ENCODE measurements at regions not wholly inside any gene's neighbourhood (a gene's known extent, or its start where the extent isn't known, plus 50 kb on each side); places are given as distances from the start of the nearest gene placed in this dataset.
A peak's percentile ranks its signal among the peaks of the same experiment; 100 is the strongest.

- ChIA-PET POLR2A (no interaction called here), CTCF (no interaction called here)
- no peak for DNase-seq (ENCODE audit: extremely low spot score)
- TF ChIP-seq ELF4 (IDR thresholded peaks at IDR 0.05): no peak
- TF ChIP-seq ARNT (IDR thresholded peaks at IDR 0.05): no peak
- no peak for TF ChIP-seq NFRKB (IDR thresholded peaks at IDR 0.05)
- no peak for TF ChIP-seq TARDBP (IDR thresholded peaks at IDR 0.05)
- no peak for TF ChIP-seq PKNOX1 (IDR thresholded peaks at IDR 0.05)
- TF ChIP-seq SUZ12 (IDR thresholded peaks at IDR 0.05): no peak
- TF ChIP-seq FOXA1 (IDR thresholded peaks at IDR 0.05): no peak
These were observed 96.8 kb upstream of the JAZF1 start for GRCh38 chr7:28277364-28277763.

GRCh38 chr7:28277958-28278357, 97.4 kb upstream of the JAZF1 start:
- no peak for DNase-seq (ENCODE audit: extremely low spot score)
- POLR2A ChIA-PET: no interaction called here
- CTCF ChIA-PET: no interaction called here
- TF ChIP-seq FOXM1 (IDR thresholded peaks at IDR 0.05; ENCODE audit: borderline replicate concordance): no peak
- TF ChIP-seq FOXK2 (IDR thresholded peaks at IDR 0.05): no peak
- no peak for TF ChIP-seq L3MBTL2 (conservative IDR thresholded peaks at IDR 0.05)
- no peak for TF ChIP-seq PKNOX1 (IDR thresholded peaks at IDR 0.05)
- TF ChIP-seq ARNT (IDR thresholded peaks at IDR 0.05): no peak
- TF ChIP-seq ELF4 (IDR thresholded peaks at IDR 0.05): no peak
- no peak for TF ChIP-seq ZNF384 (IDR thresholded peaks at IDR 0.05)
- TF ChIP-seq SP1 (IDR thresholded peaks at IDR 0.05): no peak
- no peak for TF ChIP-seq HDGF (IDR thresholded peaks at IDR 0.05; ENCODE audit: borderline replicate concordance)
- TF ChIP-seq NFRKB (IDR thresholded peaks at IDR 0.05): no peak
- no peak for TF ChIP-seq SUZ12 (IDR thresholded peaks at IDR 0.05)
- TF ChIP-seq FOXA1 (IDR thresholded peaks at IDR 0.05): no peak
- TF ChIP-seq BHLHE40 (IDR thresholded peaks at IDR 0.05; ENCODE audit: borderline replicate concordance): no peak
- TF ChIP-seq LEF1 (IDR thresholded peaks at IDR 0.05; ENCODE audit: borderline replicate concordance): no peak
- TF ChIP-seq TARDBP (IDR thresholded peaks at IDR 0.05): no peak
- no peak for TF ChIP-seq CTBP1 (IDR thresholded peaks at IDR 0.05; ENCODE audit: borderline replicate concordance)

GRCh38 chr7:28280516-28280915, 99.9 kb upstream of the JAZF1 start:
- TF ChIP-seq PKNOX1 (IDR thresholded peaks at IDR 0.05): no peak
- TF ChIP-seq SP1 (IDR thresholded peaks at IDR 0.05): no peak
- no peak for TF ChIP-seq BHLHE40 (IDR thresholded peaks at IDR 0.05; ENCODE audit: borderline replicate concordance)
- no peak for TF ChIP-seq FOXK2 (IDR thresholded peaks at IDR 0.05)
- TF ChIP-seq SUZ12 (IDR thresholded peaks at IDR 0.05): no peak
- no peak for TF ChIP-seq CTBP1 (IDR thresholded peaks at IDR 0.05; ENCODE audit: borderline replicate concordance)
- no peak for TF ChIP-seq NFRKB (IDR thresholded peaks at IDR 0.05)
- TF ChIP-seq FOXM1 (IDR thresholded peaks at IDR 0.05; ENCODE audit: borderline replicate concordance): no peak
- no peak for TF ChIP-seq HDGF (IDR thresholded peaks at IDR 0.05; ENCODE audit: borderline replicate concordance)
- TF ChIP-seq ZNF384 (IDR thresholded peaks at IDR 0.05): no peak
- no peak for TF ChIP-seq TARDBP (IDR thresholded peaks at IDR 0.05)
- no peak for TF ChIP-seq ELF4 (IDR thresholded peaks at IDR 0.05)
- ChIA-PET POLR2A (no interaction called here), CTCF (no interaction called here)
- DNase-seq (ENCODE audit: extremely low spot score): no peak

- CTCF ChIA-PET: interaction anchor here (0.7 kb wide), 1 partner anchor 9 kb away, joined by 3 read pairs; no protein-coding TSS in a partner anchor
- no peak for DNase-seq (ENCODE audit: extremely low spot score)
- no peak for TF ChIP-seq SP1 (IDR thresholded peaks at IDR 0.05)
- no peak for TF ChIP-seq CTBP1 (IDR thresholded peaks at IDR 0.05; ENCODE audit: borderline replicate concordance)
- TF ChIP-seq ZNF384 (IDR thresholded peaks at IDR 0.05): no peak
- TF ChIP-seq FOXM1 (IDR thresholded peaks at IDR 0.05; ENCODE audit: borderline replicate concordance): no peak
- TF ChIP-seq FOXK2 (IDR thresholded peaks at IDR 0.05): no peak
- TF ChIP-seq HDGF (IDR thresholded peaks at IDR 0.05; ENCODE audit: borderline replicate concordance): no peak
- no peak for TF ChIP-seq ARNT (IDR thresholded peaks at IDR 0.05)
- TF ChIP-seq TARDBP (IDR thresholded peaks at IDR 0.05): no peak
- no peak for TF ChIP-seq LEF1 (IDR thresholded peaks at IDR 0.05; ENCODE audit: borderline replicate concordance)
- no peak for TF ChIP-seq NFRKB (IDR thresholded peaks at IDR 0.05)
- TF ChIP-seq L3MBTL2 (conservative IDR thresholded peaks at IDR 0.05): no peak
- no peak for TF ChIP-seq ELF4 (IDR thresholded peaks at IDR 0.05)
- no peak for TF ChIP-seq BHLHE40 (IDR thresholded peaks at IDR 0.05; ENCODE audit: borderline replicate concordance)
- POLR2A ChIA-PET: no interaction called here
These were observed 109.9 kb upstream of the JAZF1 start for GRCh38 chr7:28290496-28290895.

- CTCF ChIA-PET: interaction anchor here (0.7 kb wide), 1 partner anchor 762 kb away, joined by 5 read pairs; no protein-coding TSS in a partner anchor
- no peak for DNase-seq (ENCODE audit: extremely low spot score)
- TF ChIP-seq NFRKB (IDR thresholded peaks at IDR 0.05): no peak
- no peak for TF ChIP-seq SP1 (IDR thresholded peaks at IDR 0.05)
- TF ChIP-seq PKNOX1 (IDR thresholded peaks at IDR 0.05): no peak
- POLR2A ChIA-PET: no interaction called here
These were observed 111.0 kb upstream of the JAZF1 start for GRCh38 chr7:28291559-28291958.

GRCh38 chr7:28292834-28293526, 112.4 kb upstream of the JAZF1 start:
- TF ChIP-seq PKNOX1 (IDR thresholded peaks at IDR 0.05) (peak; percentile 84), ELF4 (IDR thresholded peaks at IDR 0.05) (no peak)
- POLR2A ChIA-PET: interaction anchor here (0.6 kb wide), 1 partner anchor 317 kb away, joined by 3 read pairs; no protein-coding TSS in a partner anchor
- DNase-seq (ENCODE audit: extremely low spot score): no peak
- CTCF ChIA-PET: interaction anchor here (0.5 kb wide), 1 partner anchor 80 kb away, joined by 5 read pairs; no protein-coding TSS in a partner anchor
